T-cell (primary cell): ENCODE measurements at regions not wholly inside any gene's neighbourhood (a gene's known extent, or its start where the extent isn't known, plus 50 kb on each side); places are given as distances from the start of the nearest gene placed in this dataset.

Experiments
- ATAC-seq, 4 experiments: fragments of 200-7000 bp in 3 of 4; fragments of 150-1000 bp in 1 of 4; cut with Tn5 transposase; replicated peaks in 1 of 4; 1 replicate in 3 of 4; 2 replicates in 1 of 4; pipeline ENCODE4 v1.10.0; 2021; ENCODE audit warnings: moderate library complexity in 3 of 4, mild to moderate bottlenecking in 2 of 4, moderate number of reproducible peaks in 1 of 4
- CTCF ChIA-PET, 2 donors: fragments of 300-600 bp; sonication (Branson Sonifier 250); formaldehyde crosslinking; loops; one replicate each; lab custom pipeline; 2022; ENCODE audit warnings: antibody characterized with exemption in 2 of 2; lab: Charles Lee
- POLR2A ChIA-PET, 2 donors: fragments of 300-600 bp; sonication (Branson Sonifier 250); formaldehyde crosslinking; loops; one replicate each; lab custom pipeline; 2022; ENCODE audit warnings: antibody characterized with exemption in 2 of 2; lab: Charles Lee
- DNase-seq, 35 experiments: peaks; one replicate each; pipeline versions ENCODE4 v3.0.0 to v3.0.0-alpha.2; 2013 to 2023
- H3K27ac ChIP-seq: one replicate; pipeline ENCODE4 v1.5.1; 2013; ENCODE audit warnings: low read length
- H3K27me3 ChIP-seq, 2 experiments: replicated peaks in 1 of 2; 1 replicate in 1 of 2; 2 replicates in 1 of 2; pipeline versions ENCODE4 v1.6.1 to v1.7.0; 2013; ENCODE audit warnings: low read length in 1 of 2, mixed read lengths in 1 of 2; ENCODE audit not compliant: control insufficient read depth in 2 of 2, insufficient read depth in 2 of 2; ENCODE audit errors: extremely low read depth in 1 of 2
- H3K36me3 ChIP-seq, 2 donors: 1 replicate in 1 of 2; 2 replicates in 1 of 2; pipeline versions ENCODE4 v1.6.1 to v1.7.0; 2013; ENCODE audit warnings: low read length in 1 of 2; ENCODE audit not compliant: control insufficient read depth in 2 of 2, insufficient read depth in 1 of 2; ENCODE audit errors: extremely low read depth in 1 of 2
- H3K4me1 ChIP-seq, 2 experiments: 1 replicate in 1 of 2; 2 replicates in 1 of 2; pipeline versions ENCODE4 v1.6.1 to v1.7.0; 2013; ENCODE audit warnings: low read length in 2 of 2, mixed read lengths in 1 of 2; ENCODE audit not compliant: insufficient read depth in 2 of 2, control insufficient read depth in 1 of 2; ENCODE audit errors: extremely low read depth in 1 of 2
- H3K4me3 ChIP-seq, 2 donors: 1 replicate in 1 of 2; 2 replicates in 1 of 2; pipeline versions ENCODE4 v1.5.1 to v1.7.0; 2013; ENCODE audit warnings: mild to moderate bottlenecking in 2 of 2, low read length in 1 of 2, moderate library complexity in 1 of 2; ENCODE audit not compliant: control insufficient read depth in 1 of 2; ENCODE audit errors: extremely low read depth in 1 of 2
- H3K9me3 ChIP-seq: 2 replicates; pipeline ENCODE4 v1.7.0; 2013
- H3K27ac Mint-ChIP-seq, 2 donors: one replicate each; pipeline ENCODE4 v1.8.0; 2020 to 2021; ENCODE audit warnings: mild to moderate bottlenecking in 2 of 2, mixed read lengths in 2 of 2
- H3K27me3 Mint-ChIP-seq, 2 donors: one replicate each; pipeline ENCODE4 v1.8.0; 2021 to 2022; ENCODE audit warnings: mixed read lengths in 2 of 2
- H3K36me3 Mint-ChIP-seq: one replicate; pipeline ENCODE4 v1.8.0; 2021; ENCODE audit warnings: mixed read lengths
- H3K4me1 Mint-ChIP-seq, 3 donors: one replicate each; pipeline ENCODE4 v1.8.0; 2020 to 2022; ENCODE audit warnings: mixed read lengths in 3 of 3, mild to moderate bottlenecking in 1 of 3
- H3K4me3 Mint-ChIP-seq, 3 donors: one replicate each; pipeline ENCODE4 v1.8.0; 2020 to 2022; ENCODE audit warnings: mild to moderate bottlenecking in 3 of 3, mixed read lengths in 3 of 3, moderate library complexity in 3 of 3
- H3K9me3 Mint-ChIP-seq, 3 donors: one replicate each; pipeline ENCODE4 v1.8.0; 2020 to 2022; ENCODE audit warnings: mixed read lengths in 3 of 3
- WGBS: methylation state at CpG from one replicate; pipeline ENCODE4 v1.1.5; 2013; ENCODE audit warnings: missing lambda C conversion rate; ENCODE audit not compliant: insufficient coverage; 5-methylcytosine and 5-hydroxymethylcytosine counted together

GRCh38 chr20:54723723-54724122 lies 248.3 kb downstream of the DOK5 start:
- Histone ChIP-seq H3K4me1 (no peaks in the 10 kb centered on the region), H3K27me3 (no peaks in the 10 kb centered on the region), H3K27ac (no peak overlapping the region), H3K9me3 (no peaks in the 10 kb centered on the region), H3K36me3 (no peaks in the 10 kb centered on the region), H3K4me3 (no peak overlapping the region)
- H3K27ac Mint-ChIP-seq = no peak overlapping the region
- ChIA-PET POLR2A (no interaction called here), CTCF (no interaction called here)
- no peaks in the 10 kb centered on the region for H3K27me3 Mint-ChIP-seq
- H3K4me3 Mint-ChIP-seq = no peak overlapping the region
- peaks cover 2 to 9% (median 4%) of the 10 kb centered on the region in 3 donors for H3K9me3 Mint-ChIP-seq
- no peak for DNase-seq
- ATAC-seq = no peak
- WGBS = no CpG with 5 or more reads among the region's 1 CpG
- H3K4me1 Mint-ChIP-seq = no peaks in the 10 kb centered on the region
- H3K36me3 Mint-ChIP-seq = no peaks in the 10 kb centered on the region

GRCh38 chr20:54717983-54718382 lies 242.6 kb downstream of the DOK5 start:
- Mint-ChIP-seq H3K4me1 (no peaks in the 10 kb centered on the region), H3K4me3 (no peak overlapping the region), H3K9me3 (no peaks in the 10 kb centered on the region), H3K27ac (no peak overlapping the region), H3K36me3 (no peaks in the 10 kb centered on the region), H3K27me3 (peaks cover 0 to 6% of the 10 kb centered on the region in 2 donors)
- DNase-seq (no peak), ATAC-seq (no peak)
- H3K9me3 ChIP-seq = no peaks in the 10 kb centered on the region
- no peak overlapping the region for H3K27ac ChIP-seq
- POLR2A ChIA-PET = no interaction called here
- no peaks in the 10 kb centered on the region for H3K4me1 ChIP-seq
- no peak overlapping the region for H3K4me3 ChIP-seq
- H3K36me3 ChIP-seq = no peaks in the 10 kb centered on the region
- WGBS = 63% methylated on average over 1 of the region's 3 CpGs
- H3K27me3 ChIP-seq = peaks cover 0 to 3% of the 10 kb centered on the region in 2 experiments
- CTCF ChIA-PET = no interaction called here

- Histone ChIP-seq H3K4me3 (no peak overlapping the region), H3K4me1 (no peaks in the 10 kb centered on the region), H3K27me3 (peaks cover 0 to 3% of the 10 kb centered on the region in 2 experiments), H3K9me3 (no peaks in the 10 kb centered on the region), H3K27ac (no peak overlapping the region), H3K36me3 (no peaks in the 10 kb centered on the region)
- ChIA-PET POLR2A (no interaction called here), CTCF (no interaction called here)
- Mint-ChIP-seq H3K9me3 (no peaks in the 10 kb centered on the region), H3K4me1 (no peaks in the 10 kb centered on the region), H3K27me3 (peaks cover 0 to 6% of the 10 kb centered on the region in 2 donors), H3K4me3 (no peak overlapping the region), H3K36me3 (no peaks in the 10 kb centered on the region), H3K27ac (no peak overlapping the region)
- no peak for ATAC-seq
- DNase-seq = no peak
Measured at GRCh38 chr20:54716790-54717189, 241.4 kb downstream of the DOK5 start.

GRCh38 chr20:54716174-54716747 lies 240.9 kb downstream of the DOK5 start:
- H3K4me3 ChIP-seq = no peak overlapping the region
- no peak for ATAC-seq
- H3K4me1 Mint-ChIP-seq = no peaks in the 10 kb centered on the region
- ChIA-PET CTCF (interaction anchor here in 1 of 2 donors (0.6 kb wide), 1 partner anchor 718 kb away, joined by 3 read pairs; no protein-coding TSS in a partner anchor), POLR2A (no interaction called here)
- H3K27ac ChIP-seq = no peak overlapping the region
- no peaks in the 10 kb centered on the region for H3K9me3 Mint-ChIP-seq
- peaks cover 0 to 3% of the 10 kb centered on the region in 2 experiments for H3K27me3 ChIP-seq
- no peak overlapping the region for H3K27ac Mint-ChIP-seq
- no peaks in the 10 kb centered on the region for H3K36me3 ChIP-seq
- no peaks in the 10 kb centered on the region for H3K36me3 Mint-ChIP-seq
- H3K4me3 Mint-ChIP-seq = no peak overlapping the region
- H3K27me3 Mint-ChIP-seq = peaks cover 0 to 6% of the 10 kb centered on the region in 2 donors
- H3K4me1 ChIP-seq = no peaks in the 10 kb centered on the region
- H3K9me3 ChIP-seq = no peaks in the 10 kb centered on the region
- DNase-seq = no peak
- no CpG with 5 or more reads among the region's 5 CpGs for WGBS

GRCh38 chr20:54714817-54715216 lies 239.4 kb downstream of the DOK5 start:
- Histone ChIP-seq H3K4me1 (no peaks in the 10 kb centered on the region), H3K27ac (no peak overlapping the region), H3K27me3 (peaks cover 0 to 3% of the 10 kb centered on the region in 2 experiments), H3K4me3 (no peak overlapping the region), H3K36me3 (no peaks in the 10 kb centered on the region), H3K9me3 (no peaks in the 10 kb centered on the region)
- CTCF ChIA-PET = no interaction called here
- no CpG with 5 or more reads among the region's 3 CpGs for whole genome bisulfite sequencing
- Mint-ChIP-seq H3K27ac (no peak overlapping the region), H3K36me3 (no peaks in the 10 kb centered on the region), H3K4me3 (no peak overlapping the region), H3K27me3 (peaks cover 0 to 6% of the 10 kb centered on the region in 2 donors), H3K4me1 (no peaks in the 10 kb centered on the region), H3K9me3 (no peaks in the 10 kb centered on the region)
- ATAC-seq = no peak
- no peak for DNase-seq
- POLR2A ChIA-PET = no interaction called here

GRCh38 chr20:54713727-54714126 lies 238.3 kb downstream of the DOK5 start:
- H3K9me3 ChIP-seq = no peaks in the 10 kb centered on the region
- H3K27ac ChIP-seq = no peak overlapping the region
- no peak overlapping the region for H3K4me3 ChIP-seq
- Mint-ChIP-seq H3K27ac (no peak overlapping the region), H3K9me3 (no peaks in the 10 kb centered on the region), H3K4me1 (no peaks in the 10 kb centered on the region), H3K36me3 (no peaks in the 10 kb centered on the region), H3K27me3 (peaks cover 0 to 6% of the 10 kb centered on the region in 2 donors), H3K4me3 (no peak overlapping the region)
- no peaks in the 10 kb centered on the region for H3K36me3 ChIP-seq
- H3K27me3 ChIP-seq = peaks cover 2 to 3% of the 10 kb centered on the region in 2 experiments
- no peak for DNase-seq
- WGBS = no CpG with 5 or more reads among the region's 4 CpGs
- CTCF ChIA-PET = interaction anchor here in 1 of 2 donors (0.6 kb wide), 1 partner anchor 1067 kb away, joined by 4 read pairs; no protein-coding TSS in a partner anchor
- POLR2A ChIA-PET = no interaction called here
- no peak for ATAC-seq
- no peaks in the 10 kb centered on the region for H3K4me1 ChIP-seq

GRCh38 chr20:54711071-54711470 lies 235.7 kb downstream of the DOK5 start:
- no peak overlapping the region for H3K4me3 Mint-ChIP-seq
- no CpG with 5 or more reads among the region's 4 CpGs for WGBS
- POLR2A ChIA-PET = no interaction called here
- Histone ChIP-seq H3K4me1 (no peaks in the 10 kb centered on the region), H3K27me3 (peaks cover 0 to 2% of the 10 kb centered on the region in 2 experiments), H3K4me3 (no peak overlapping the region), H3K36me3 (no peaks in the 10 kb centered on the region), H3K27ac (no peak overlapping the region), H3K9me3 (no peaks in the 10 kb centered on the region)
- H3K9me3 Mint-ChIP-seq = no peaks in the 10 kb centered on the region
- no peaks in the 10 kb centered on the region for H3K36me3 Mint-ChIP-seq
- CTCF ChIA-PET = no interaction called here
- no peaks in the 10 kb centered on the region for H3K4me1 Mint-ChIP-seq
- H3K27ac Mint-ChIP-seq = no peak overlapping the region
- no peak for DNase-seq
- ATAC-seq = no peak
- peaks cover 0 to 5% of the 10 kb centered on the region in 2 donors for H3K27me3 Mint-ChIP-seq
